Activated CD8-positive, alpha-beta memory T cell treated with anti-CD3 and anti-CD28 coated beads, Interleukin-2, amount 50 U/mL, for 24 hours (primary cell): ENCODE measurements at regions not wholly inside any gene's neighbourhood (a gene's known extent, or its start where the extent isn't known, plus 50 kb on each side); places are given as distances from the start of the nearest gene placed in this dataset.

Experiments
- DNase-seq: peaks from one replicate; pipeline ENCODE4 v3.0.0-alpha.2; 2020; ENCODE audit errors: extremely low read depth

DNA sequence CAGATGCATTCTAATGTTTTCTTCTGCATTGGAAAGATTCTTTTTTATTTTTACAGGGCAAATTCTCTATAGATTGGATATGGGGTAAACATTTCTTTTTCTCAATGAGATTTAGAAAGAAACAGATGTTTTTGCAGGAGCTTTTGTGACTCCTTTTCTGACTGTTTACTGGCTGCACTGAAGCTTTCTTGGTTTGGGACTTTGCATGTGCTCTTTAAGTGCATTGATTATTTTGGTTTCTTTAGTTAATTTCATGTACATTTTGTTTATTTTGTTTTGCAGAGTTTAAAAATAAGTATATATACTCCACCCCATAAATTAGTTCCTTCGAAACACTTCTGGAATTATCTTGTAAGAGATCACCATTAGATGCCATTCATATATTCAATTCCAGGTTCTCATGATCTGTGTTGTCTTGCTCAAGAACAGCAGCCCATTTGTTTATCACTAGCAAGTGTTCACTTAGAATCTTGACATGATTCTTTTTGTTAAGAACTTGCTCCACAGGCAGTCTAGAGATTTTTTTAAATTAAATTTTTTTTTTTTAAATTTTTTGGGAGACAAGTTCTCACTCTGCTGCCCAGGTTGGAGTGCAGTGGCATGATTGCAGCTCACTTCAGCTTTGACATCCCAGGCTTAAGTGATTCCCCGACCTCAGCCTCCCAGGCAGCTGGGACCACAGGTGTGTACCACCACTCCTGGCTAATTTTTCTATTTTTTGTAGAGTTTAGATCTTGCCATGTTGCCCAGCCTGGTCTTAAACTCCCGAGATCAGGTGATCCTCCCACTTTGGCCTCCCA lies 233.7 kb downstream of the MYCN start:
- no peak for DNase-seq

DNA sequence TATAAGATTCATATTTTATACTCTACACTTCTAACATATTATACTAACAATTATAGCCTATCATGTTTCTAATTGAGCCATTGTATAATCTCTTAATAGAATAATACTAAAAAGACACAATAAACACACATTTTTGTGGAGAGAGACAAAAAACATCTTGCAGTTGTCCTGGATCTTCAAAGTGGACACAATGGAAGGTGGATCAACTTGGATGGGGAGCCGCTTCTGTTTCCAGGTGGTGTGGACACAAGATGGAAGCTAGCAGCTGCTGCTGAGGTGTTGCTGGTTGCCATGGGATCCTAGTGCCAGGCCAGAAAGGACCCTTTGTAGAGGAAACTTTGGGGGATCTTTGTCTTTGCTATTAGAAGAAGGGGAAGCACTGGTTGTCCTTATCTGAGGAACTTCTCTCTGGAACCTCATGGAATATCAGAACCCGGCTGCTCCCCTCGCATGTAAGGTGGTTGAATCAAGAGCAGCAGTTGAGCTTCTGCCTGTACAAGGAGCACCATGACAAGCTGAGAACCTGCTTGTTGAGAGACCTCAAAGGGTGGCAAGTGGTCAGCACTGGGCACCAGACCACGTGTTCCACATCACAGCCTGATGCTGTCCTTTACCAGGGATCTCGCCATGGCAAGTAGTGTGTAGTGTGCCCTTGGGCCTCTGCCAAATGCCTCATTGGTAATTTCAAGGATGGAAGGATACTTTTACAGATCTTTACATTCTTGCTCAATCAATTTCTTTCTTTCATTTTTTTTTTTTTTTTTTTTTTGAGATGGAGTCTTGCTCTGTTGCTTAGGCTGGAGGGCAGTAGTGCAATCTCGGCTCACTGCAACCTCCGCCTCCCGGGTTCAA lies 232.2 kb downstream of the MYCN start:
- no peak for DNase-seq

DNA sequence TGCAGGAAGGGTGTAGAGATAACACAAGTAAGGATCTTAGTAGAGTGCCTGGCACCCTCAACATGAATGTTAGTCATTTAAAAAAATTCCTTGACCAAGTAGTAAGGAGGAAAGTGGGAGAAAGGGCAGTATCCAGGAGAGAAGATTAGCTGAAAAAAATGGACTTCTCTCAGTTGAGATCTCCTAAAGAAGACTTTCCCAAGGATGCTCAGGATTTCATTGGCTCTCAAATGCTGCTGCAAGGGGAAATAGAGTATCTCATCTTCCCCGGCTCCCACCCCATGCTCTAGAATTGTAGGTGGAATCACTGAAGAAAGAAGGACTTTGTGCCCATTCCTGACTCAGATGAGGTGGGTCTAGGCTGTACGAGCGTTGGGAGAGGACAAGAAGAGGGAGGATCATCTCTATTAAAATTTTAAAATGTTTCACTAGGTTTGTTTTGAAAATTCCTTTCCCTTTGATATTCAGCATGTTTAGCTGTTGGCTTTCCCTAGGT lies 231.1 kb downstream of the MYCN start:
- DNase-seq: no peak

DNA sequence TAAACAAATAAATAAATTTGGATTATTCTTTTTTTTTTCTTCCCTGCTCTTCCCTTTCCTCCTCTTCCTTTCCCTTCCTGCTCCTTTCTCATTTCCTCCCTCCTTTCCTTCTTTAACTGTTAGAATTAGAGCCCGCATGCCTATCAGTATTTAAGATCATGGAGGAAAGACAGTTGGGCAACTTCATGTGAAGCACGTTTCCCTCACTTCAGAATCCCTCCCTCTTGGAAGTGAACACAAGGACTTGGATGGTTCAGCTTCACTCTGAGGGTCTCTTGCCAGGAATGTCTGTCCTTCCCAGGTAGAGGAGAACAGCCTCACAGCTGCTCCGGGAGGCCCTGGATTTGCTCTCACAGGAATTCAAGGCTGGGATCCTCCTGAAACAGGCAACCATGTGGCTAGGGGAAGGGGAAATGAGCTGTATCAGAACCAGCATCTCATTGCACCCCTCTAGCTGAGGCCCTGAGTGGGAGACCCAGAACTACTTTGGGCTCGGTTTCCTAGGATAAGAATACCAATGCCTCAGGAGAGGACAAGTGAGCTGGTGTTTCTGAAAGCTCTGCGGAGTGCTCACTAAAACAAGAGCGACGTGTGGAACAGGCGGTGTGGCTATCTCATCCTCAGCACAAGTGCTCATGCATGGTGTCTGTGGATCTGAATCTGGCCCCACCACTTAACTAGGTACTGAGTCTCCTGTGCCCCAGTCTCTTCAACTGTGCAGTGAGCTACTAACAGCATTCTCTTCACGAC lies 230.5 kb downstream of the MYCN start:
- DNase-seq: no peak

DNA sequence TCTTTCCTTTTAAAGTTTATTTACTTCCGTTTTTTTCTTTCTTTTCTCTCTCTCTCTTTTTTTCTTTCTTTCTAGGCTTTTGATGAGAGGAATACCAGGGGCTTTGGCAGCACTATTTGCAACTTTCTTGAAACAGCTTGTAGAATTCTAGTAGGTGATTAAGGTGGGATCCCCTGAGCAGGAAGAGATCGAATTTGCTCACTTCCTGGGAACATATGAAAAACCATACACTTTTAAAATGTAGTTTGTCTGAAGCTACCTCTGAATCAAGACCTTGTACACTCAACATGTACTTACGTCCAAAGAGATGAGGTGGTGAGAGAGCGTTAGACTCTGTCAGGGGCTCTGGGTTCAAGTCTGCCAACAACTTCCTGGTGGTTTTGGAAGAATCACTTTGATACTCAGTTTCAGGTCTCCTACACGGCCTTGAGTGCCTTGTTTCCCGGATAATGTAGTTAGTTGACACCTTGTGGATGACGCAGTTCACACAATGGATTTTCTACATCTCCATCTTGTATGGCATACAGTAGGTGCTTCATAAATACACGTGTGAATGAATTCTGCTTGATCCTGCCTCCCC lies 229.1 kb downstream of the MYCN start:
- no peak for DNase-seq

DNA sequence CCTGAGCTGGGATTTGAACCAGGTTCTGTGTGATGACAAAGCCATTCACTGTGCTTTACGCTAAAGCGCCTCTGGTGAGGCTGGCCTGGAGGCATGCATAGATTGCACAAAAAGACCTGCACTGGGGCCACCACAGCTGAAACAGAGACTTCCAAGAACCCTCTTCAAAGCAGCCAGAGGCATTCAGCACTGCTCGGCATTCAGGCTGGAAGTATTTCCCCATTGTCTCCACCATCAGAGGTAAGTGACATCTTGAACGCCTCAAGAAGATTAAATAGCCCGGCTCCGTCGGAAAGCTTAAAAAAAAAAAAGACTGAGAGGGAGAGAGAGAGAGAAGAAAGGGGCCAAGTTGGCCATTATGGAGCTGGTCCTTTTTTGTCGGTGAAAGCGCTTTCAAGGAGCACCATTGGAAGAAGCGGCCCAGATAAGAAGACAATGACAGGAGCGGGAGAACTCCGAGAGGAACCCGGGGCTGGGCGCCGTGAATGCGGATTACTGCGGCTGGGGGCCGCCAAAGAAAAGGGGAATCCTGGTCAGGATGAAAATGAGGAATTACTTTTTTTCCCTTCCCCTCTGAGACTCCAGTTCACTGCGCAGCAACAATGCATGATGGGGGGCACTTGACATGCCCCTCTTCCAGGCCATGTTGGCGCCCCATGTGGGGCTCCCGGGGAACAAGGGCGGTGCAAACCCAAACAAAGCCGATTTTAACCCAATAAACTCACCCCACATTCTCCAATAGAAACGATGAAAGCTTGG lies 228.3 kb downstream of the MYCN start:
- no peak for DNase-seq

DNA sequence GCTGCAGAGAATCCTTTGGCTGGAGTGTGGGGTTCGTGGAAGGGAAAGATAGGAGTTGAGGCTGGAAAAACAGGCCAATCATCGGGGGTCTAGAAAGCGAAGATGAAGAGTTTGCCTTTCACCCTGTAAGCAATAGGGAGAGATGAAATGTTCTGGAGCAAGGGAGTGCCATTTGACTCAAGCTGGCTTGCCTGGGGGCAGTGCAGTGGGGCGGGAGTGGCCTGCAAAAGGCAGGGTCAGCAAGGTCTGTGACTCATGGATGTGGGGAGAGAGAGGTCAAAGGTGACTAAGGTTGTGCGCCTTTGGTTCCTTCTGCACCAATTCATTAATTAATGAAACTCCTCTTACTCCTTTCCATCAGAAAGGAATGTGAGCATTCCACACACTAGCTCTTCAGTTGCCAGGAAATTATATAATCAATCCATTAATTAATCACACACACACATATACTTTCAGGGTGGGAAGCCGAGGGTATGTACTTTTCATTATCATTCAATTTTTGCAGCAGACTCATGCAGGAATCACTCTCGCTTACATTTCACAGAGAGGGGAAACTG lies 227.6 kb downstream of the MYCN start:
- no peak for DNase-seq

DNA sequence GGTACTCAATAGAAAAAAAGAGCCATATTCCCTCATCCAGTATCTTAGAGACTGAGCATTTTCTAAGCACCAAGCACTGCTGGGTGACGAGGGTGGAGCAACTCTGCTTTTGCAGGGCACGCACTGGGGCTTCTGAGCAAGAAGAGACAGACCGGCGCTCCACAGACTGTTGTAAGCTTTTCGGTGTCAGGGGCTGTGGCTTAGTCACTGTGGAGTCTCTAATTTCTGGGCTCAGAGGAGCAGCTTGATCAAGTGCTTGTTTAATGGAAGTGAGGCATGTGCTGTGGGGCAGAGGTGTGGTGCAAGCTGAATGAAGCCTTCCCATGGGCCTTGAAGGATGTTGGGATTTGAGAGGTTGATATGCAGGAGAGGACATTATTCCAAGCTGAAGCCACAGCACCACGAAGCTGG lies 227.1 kb downstream of the MYCN start:
- no peak for DNase-seq

DNA sequence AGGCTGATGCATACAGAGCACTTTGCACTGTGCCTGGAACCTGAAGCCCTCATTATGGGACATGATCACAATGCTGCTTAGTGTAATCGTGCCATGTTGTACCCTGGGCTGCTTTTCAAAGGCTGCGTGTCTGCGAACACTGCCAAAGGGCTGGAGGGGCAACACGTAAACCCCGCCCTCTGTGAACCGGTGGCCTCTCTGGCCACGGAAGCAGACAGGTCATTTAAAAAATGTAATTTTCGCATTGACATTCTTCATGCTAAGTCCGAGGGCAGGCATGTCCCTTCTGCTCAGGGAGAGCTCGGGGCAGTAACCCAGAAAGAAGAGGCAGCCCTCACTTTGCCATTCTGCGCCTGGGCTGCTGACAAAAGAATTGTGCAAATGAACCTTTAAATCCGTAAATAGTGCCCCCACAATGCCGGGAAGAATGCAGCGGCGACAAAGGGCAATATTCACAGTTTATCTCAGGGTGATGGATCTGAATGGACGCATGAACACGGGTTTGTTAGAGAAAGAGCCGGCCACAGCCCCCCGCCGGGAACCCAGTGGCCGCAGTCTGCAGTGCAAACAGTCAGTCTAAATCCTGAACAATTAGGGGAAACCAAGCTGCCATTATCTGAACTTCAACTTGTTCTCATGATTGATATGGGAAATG lies 226.1 kb downstream of the MYCN start:
- no peak for DNase-seq

DNA sequence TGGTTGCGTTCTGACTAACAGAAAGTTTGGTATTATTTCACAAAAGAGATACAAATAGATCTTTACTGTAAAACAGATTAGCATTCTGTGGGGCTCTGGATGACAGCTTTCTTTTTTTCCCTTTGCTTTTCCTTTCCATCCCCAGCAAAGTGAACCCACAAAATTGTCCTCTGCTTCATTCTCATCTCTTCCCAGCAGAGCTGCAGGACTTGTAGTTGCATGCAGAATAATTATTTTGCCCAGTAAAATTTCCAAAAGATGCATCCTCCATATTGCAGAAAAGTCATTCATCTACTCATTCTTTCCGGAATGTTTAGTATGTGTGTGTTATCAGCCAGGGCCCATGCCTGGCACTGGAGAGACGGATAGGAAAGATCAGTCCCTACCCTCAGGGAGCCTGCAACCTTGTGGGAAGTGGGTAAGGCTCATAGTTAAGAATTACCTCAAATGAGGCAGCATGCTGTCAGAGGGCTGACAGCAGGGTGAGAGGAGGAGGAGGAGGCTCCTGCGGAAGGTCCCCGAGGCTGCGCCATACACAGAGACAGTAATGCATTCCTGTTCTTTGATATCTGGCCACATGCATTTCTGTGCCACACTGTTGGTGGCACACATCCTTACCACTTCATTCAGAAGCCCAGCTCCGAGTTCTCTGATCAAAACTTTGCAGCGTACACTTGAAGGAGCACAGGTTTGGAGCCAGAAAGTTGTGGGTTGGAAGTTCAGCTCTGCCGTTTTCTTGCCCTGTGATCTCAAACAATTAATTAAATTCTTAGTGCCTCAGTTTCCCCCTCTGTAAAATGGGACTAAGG lies 225.4 kb downstream of the MYCN start:
- DNase-seq: no peak

DNA sequence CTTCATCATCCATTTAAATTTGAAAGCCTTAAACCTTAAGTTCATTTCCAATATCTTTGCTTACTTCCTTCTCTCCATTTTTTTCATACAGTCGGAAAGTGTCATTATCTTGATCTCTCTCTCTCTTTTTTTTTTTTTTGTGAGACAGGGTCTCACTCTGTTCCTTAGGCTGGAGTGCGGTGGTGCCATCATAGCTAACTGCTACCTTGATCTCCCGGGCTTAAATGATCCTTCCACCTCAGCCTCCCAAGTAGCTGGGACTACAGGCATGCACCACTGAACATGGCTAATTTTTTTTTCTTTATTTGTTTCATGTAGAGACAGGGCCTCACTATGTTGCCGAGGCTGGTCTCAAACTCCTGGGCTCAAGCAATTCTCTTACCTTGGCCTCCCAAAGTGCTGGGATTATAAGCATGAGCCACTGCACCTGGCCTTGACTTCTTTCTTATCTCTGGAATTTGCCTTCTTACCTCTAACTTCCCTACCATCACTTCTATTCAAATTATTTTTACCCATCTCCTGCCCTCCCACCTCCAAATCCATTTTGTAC lies 222.2 kb downstream of the MYCN start:
- no peak for DNase-seq

DNA sequence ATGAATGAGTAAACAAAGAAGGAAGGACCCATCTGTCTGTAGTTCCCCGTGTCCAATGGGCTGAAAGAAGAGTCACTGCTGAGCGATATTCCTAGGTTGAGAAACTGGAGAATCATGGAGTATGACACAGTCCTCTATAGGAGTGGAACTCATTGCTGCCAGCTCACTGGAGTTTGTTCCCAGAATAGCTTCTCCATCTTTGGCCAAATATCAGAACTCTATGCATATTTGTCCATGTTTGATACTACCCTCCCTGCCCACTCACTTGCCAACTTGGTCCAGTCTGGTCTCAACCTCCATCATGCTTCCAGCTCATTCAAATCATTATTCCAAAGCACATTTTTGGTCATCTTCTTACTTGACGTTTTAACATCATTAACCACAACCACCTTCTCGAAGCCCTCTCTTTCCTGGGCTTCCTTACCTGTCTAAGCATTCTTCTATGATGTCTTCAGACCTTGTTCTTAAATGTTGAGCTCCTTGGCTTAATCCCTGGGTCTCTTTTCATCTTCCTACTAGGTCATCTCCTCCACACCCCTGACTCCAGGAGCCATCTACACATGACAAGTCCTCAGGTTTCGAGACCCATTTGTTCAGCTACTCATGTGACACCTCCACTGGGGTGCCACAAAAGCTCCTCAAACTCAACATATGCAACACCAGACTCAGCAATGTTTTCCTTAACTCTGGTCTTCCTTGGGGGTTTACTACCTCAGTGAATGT lies 221.6 kb downstream of the MYCN start:
- DNase-seq: no peak

DNA sequence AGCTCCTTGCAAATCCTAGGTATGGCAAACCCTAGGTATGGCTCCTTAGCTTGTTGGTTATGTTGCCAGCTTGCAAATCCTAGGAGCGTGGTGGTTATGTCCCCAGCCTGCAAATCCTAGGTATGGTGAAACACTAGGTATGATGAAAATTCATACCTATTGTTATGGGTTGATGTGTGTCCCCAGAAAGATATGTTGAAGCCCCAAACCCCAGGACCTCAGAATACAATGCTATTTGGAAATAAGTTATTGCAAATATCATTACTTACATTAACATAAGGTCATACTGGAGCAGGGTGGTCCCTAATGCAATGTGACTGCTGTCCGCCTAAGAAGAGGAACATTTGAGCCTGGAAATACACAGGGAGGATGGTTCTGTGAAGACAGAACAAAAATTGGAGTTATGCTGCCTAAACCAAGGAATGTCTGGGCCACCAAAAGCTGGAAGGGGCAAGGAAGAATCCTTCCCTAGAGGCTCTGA lies 220.8 kb downstream of the MYCN start:
- no peak for DNase-seq

DNA sequence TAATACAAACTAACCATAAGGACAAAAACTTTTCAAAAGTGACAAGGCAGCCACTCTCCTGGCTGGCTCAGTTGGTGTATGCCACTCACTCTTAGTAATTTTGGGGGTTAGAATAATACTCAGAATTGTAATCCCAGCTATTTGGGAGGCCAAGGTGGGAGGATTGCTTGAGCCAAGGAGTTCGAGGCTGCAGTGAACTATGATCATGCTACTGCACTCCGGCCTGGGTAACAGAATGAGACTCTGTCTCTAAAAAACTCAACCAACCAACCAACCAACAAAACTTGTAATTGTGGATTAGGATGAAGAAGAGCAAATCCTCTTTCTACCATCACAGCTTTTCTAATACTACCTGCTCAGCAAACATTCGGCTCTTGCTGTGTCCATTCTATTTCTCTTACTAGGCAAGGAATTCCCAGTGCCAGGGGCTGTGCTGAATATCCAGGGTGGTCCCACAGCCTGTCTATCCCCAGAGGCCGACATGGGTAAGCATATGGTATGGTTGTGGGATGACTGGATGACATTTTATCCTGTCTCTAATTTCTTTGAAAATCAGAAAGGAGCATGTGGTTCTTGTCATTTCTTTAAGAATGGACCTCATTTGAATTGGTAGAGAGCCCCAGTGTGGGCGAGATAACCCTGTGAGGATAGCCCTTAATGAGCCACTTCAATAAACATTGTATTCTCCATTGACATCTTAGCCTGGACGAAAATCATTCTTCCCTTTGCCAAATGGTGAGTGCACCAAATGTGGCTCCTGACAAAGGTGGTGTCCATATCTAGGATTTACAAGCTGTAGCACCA lies 220.1 kb downstream of the MYCN start:
- DNase-seq: no peak

DNA sequence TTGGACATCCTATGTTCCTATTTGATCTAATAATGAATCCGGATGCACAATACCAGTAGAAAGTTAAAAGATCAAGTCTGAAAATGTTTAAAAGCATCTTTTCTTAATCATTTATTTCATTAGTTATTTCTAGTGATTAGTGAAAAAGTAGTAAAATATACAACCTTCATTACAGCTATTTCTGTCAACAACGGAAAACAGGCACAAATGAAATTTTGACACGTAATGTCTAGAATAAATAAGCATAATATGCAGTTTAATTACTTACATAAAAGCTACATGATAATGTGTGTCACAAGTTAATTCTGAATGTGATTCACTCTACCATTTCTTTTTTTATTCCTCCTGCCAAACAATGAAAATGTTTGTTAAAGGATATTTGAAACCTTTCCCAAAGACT lies 216.1 kb downstream of the MYCN start:
- DNase-seq: no peak

DNA sequence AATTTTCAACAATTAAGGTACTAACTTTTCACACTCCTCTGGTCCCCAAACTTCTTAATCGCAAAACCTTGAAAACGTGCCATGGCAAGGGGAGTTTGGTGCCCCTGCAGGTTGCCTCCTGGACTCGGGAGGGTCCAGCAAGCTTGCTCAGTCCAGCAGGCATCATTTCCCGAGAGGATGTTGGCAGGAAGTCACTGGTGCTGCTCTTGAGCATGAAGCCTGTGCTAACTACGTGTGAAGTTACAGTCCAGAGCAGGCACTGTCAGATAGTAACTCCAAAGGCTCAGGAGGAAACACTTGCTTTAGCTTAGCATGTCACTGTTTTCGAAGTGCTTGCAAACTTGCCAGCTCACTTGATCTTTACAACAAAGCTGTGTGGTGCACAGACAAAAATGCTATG lies 215.4 kb downstream of the MYCN start:
- no peak for DNase-seq

DNA sequence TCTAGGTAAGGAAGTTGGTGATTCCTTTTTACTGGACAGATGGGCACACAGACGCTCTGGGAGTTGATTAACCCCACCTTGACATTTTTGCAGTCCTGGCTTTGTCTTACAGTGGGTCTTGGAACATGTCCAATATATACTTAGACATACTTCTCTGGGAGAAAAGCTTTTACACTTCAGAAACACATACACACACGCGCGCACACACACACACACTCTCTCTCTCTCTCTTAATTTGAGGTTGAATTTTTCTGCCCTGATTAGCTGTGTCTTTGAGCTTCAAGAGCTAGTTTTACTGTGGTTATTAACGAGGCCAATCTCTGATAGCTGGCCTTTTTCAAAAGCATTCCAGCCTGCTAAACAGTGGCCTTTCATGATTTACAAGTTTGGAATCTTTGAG lies 215.0 kb downstream of the MYCN start:
- no peak for DNase-seq
